ENCODE measurements at regions not wholly inside any gene's neighbourhood (a gene's known extent, or its start where the extent isn't known, plus 50 kb on each side); places are given as distances from the start of the nearest gene placed in this dataset.

GRCh38 chr5:117133198-117133597, 558.6 kb upstream of the SEMA6A start:
- TF ChIP-seq SREBF1 (IDR thresholded peaks at IDR 0.05; ENCODE audit: low read length) (no peak), CTCF (IDR thresholded peaks at IDR 0.05 in 2 of 3, conservative IDR thresholded peaks at IDR 0.05 in 1 of 3; ENCODE audit: control insufficient read depth in 2 of 3, extremely low read depth in 1 of 3, insufficient read depth in 1 of 3, low read depth in 3 of 3, low read length in 3 of 3) (no peak), SIX5 (IDR thresholded peaks at IDR 0.05; ENCODE audit: low read depth, low read length, severe bottlenecking) (no peak), TCF12 (IDR thresholded peaks at IDR 0.05; ENCODE audit: low read depth, low read length) (no peak), E2F8 (IDR thresholded peaks at IDR 0.05; ENCODE audit: low read depth, partially characterized antibody) (no peak), EZH2 (IDR thresholded peaks at IDR 0.05; ENCODE audit: borderline replicate concordance, control insufficient read depth, low read depth, low read length) (no peak)

All from GM12878 (cell line).